ENCODE measurements at regions not wholly inside any gene's neighbourhood (a gene's known extent, or its start where the extent isn't known, plus 50 kb on each side); places are given as distances from the start of the nearest gene placed in this dataset.

DNA sequence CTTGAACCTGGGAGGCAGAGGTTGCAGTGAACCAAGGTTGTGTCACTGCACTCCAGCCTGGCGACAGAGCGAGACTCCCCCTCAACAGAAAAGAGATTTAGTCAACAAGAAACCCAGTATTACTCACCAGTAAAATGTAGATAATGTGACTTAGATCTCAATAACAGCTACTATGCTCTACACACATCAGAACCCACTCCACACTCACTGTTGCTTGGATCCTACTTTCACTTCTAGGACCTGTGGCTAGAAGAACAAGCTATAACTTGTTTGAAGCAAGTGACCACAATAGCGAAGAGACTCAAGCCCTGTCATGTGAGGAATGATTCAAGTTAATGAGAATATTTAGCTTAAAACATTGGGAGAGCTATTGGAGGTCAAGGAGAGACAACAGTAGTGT is 100.7 kb downstream of the ANXA2 start:
- TF ChIP-seq, protein P1, sequence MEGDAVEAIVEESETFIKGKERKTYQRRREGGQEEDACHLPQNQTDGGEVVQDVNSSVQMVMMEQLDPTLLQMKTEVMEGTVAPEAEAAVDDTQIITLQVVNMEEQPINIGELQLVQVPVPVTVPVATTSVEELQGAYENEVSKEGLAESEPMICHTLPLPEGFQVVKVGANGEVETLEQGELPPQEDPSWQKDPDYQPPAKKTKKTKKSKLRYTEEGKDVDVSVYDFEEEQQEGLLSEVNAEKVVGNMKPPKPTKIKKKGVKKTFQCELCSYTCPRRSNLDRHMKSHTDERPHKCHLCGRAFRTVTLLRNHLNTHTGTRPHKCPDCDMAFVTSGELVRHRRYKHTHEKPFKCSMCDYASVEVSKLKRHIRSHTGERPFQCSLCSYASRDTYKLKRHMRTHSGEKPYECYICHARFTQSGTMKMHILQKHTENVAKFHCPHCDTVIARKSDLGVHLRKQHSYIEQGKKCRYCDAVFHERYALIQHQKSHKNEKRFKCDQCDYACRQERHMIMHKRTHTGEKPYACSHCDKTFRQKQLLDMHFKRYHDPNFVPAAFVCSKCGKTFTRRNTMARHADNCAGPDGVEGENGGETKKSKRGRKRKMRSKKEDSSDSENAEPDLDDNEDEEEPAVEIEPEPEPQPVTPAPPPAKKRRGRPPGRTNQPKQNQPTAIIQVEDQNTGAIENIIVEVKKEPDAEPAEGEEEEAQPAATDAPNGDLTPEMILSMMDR (conservative IDR thresholded peaks at IDR 0.05 in 1 of 2, IDR thresholded peaks at IDR 0.05 in 1 of 2; ENCODE audit: extremely low read depth in 1 of 2, insufficient read depth in 1 of 2, low read depth in 1 of 2, low read length in 2 of 2), result no peak
- no peak for TF ChIP-seq EZH2 (IDR thresholded peaks at IDR 0.05; ENCODE audit: borderline replicate concordance, low read length)
